Esophagus squamous epithelium (tissue), 4 donors: ENCODE measurements at regions not wholly inside any gene's neighbourhood (a gene's known extent, or its start where the extent isn't known, plus 50 kb on each side); places are given as distances from the start of the nearest gene placed in this dataset.

Experiments
- CTCF ChIP-seq, 6 experiments: fragments of 450-650 bp in 4 of 6; fragments of 200-600 bp in 2 of 6; sonication (generic) in 2 of 6; IDR thresholded peaks; one replicate each; pipeline ENCODE4 v1.5.1; 2016 to 2019; ENCODE audit warnings: antibody characterized with exemption in 6 of 6, mild to moderate bottlenecking in 4 of 6, moderate library complexity in 4 of 6
- POLR2A ChIP-seq, 4 donors: fragments of 450-650 bp; IDR thresholded peaks; one replicate each; pipeline ENCODE4 v1.6.1; 2017; ENCODE audit warnings: antibody characterized with exemption in 4 of 4, mild to moderate bottlenecking in 4 of 4, moderate library complexity in 3 of 4

- TF ChIP-seq CTCF (IDR thresholded peaks at IDR 0.05), result no peak
- no peak for TF ChIP-seq POLR2A (IDR thresholded peaks at IDR 0.05)
Observed at GRCh38 chr3:164174059-164174458, 904.2 kb downstream of the SI start.
